ENCODE measurements at regions not wholly inside any gene's neighbourhood (a gene's known extent, or its start where the extent isn't known, plus 50 kb on each side); places are given as distances from the start of the nearest gene placed in this dataset.

GRCh38 chr17:21538615-21539014, 153.7 kb upstream of the KCNJ18 start:
- peaks cover 21% of the 10 kb centered on the region for H3K36me3 Mint-ChIP-seq
- TF ChIP-seq, protein P1, sequence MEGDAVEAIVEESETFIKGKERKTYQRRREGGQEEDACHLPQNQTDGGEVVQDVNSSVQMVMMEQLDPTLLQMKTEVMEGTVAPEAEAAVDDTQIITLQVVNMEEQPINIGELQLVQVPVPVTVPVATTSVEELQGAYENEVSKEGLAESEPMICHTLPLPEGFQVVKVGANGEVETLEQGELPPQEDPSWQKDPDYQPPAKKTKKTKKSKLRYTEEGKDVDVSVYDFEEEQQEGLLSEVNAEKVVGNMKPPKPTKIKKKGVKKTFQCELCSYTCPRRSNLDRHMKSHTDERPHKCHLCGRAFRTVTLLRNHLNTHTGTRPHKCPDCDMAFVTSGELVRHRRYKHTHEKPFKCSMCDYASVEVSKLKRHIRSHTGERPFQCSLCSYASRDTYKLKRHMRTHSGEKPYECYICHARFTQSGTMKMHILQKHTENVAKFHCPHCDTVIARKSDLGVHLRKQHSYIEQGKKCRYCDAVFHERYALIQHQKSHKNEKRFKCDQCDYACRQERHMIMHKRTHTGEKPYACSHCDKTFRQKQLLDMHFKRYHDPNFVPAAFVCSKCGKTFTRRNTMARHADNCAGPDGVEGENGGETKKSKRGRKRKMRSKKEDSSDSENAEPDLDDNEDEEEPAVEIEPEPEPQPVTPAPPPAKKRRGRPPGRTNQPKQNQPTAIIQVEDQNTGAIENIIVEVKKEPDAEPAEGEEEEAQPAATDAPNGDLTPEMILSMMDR (IDR thresholded peaks at IDR 0.05) = no peak
- no peak for TF ChIP-seq EZH2phosphoT487 (IDR thresholded peaks at IDR 0.05)
- TF ChIP-seq EZH2 (IDR thresholded peaks at IDR 0.05) = no peak
- H3K27ac ChIP-seq = no peak overlapping the region

GRCh38 chr17:21539146-21539545, 153.2 kb upstream of the KCNJ18 start:
- no peak for DNase-seq (ENCODE audit: low spot score)
- Mint-ChIP-seq H3K4me3 (no peak overlapping the region), H3K27ac (no peak overlapping the region), H3K4me1 (no peaks in the 10 kb centered on the region), H3K9me3 (peaks cover 14% of the 10 kb centered on the region), H3K27me3 (ENCODE audit: insufficient read depth, low read depth) (no peaks in the 10 kb centered on the region), H3K36me3 (peaks cover 21% of the 10 kb centered on the region)
- Histone ChIP-seq H4K20me1 (ENCODE audit: low read depth) (no peaks in the 10 kb centered on the region), H2AFZ (replicated peaks) (no peak overlapping the region), H3K79me2 (ENCODE audit: low read depth) (no peaks in the 10 kb centered on the region), H3K9ac (no peak overlapping the region), H3K27ac (no peak overlapping the region), H3F3A (ENCODE audit: low read depth) (no peaks in the 10 kb centered on the region), H3K4me2 (no peak overlapping the region), H3K27me3 (no peaks in the 10 kb centered on the region), H3K9me3 (ENCODE audit: low read depth) (no peaks in the 10 kb centered on the region), H3K36me3 (no peaks in the 10 kb centered on the region), H3K4me3 (no peak overlapping the region), H3K4me1 (no peaks in the 10 kb centered on the region)
- TF ChIP-seq, protein P1 (IDR thresholded peaks at IDR 0.05) = no peak
- TF ChIP-seq EZH2 (IDR thresholded peaks at IDR 0.05) (no peak), EZH2phosphoT487 (IDR thresholded peaks at IDR 0.05) (no peak)

More at GRCh38 chr17:21538615-21539014, 153.7 kb upstream of the KCNJ18 start:
- Mint-ChIP-seq H3K9me3 (peaks cover 14% of the 10 kb centered on the region), H3K27ac (no peak overlapping the region), H3K4me3 (no peak overlapping the region), H3K27me3 (ENCODE audit: insufficient read depth, low read depth) (no peaks in the 10 kb centered on the region), H3K4me1 (no peaks in the 10 kb centered on the region)
- DNase-seq (ENCODE audit: low spot score) = no peak
- H4K20me1 ChIP-seq (ENCODE audit: low read depth) = no peaks in the 10 kb centered on the region
- no peaks in the 10 kb centered on the region for H3K79me2 ChIP-seq (ENCODE audit: low read depth)
- H3K9me3 ChIP-seq (ENCODE audit: low read depth) = no peaks in the 10 kb centered on the region
- no peak overlapping the region for H3K9ac ChIP-seq
- no peak overlapping the region for H3K4me2 ChIP-seq
- H2AFZ ChIP-seq (replicated peaks) = no peak overlapping the region
- H3K4me3 ChIP-seq = no peak overlapping the region
- H3K27me3 ChIP-seq = no peaks in the 10 kb centered on the region
- H3F3A ChIP-seq (ENCODE audit: low read depth) = no peaks in the 10 kb centered on the region
- H3K4me1 ChIP-seq = no peaks in the 10 kb centered on the region
- no peaks in the 10 kb centered on the region for H3K36me3 ChIP-seq

GRCh38 chr17:21540502-21540901, 151.8 kb upstream of the KCNJ18 start:
- H3K4me2 ChIP-seq = no peak overlapping the region
- peaks cover 14% of the 10 kb centered on the region for H3K9me3 Mint-ChIP-seq
- no peaks in the 10 kb centered on the region for H3K36me3 ChIP-seq
- no peak overlapping the region for H3K27ac Mint-ChIP-seq
- H3K4me3 ChIP-seq = no peak overlapping the region
- H2AFZ ChIP-seq (replicated peaks) = no peak overlapping the region
- H3K4me1 Mint-ChIP-seq = no peaks in the 10 kb centered on the region
- DNase-seq (ENCODE audit: low spot score) = no peak
- H3K27me3 Mint-ChIP-seq (ENCODE audit: insufficient read depth, low read depth) = no peaks in the 10 kb centered on the region
- no peaks in the 10 kb centered on the region for H3K79me2 ChIP-seq (ENCODE audit: low read depth)
- no peaks in the 10 kb centered on the region for H3F3A ChIP-seq (ENCODE audit: low read depth)
- no peaks in the 10 kb centered on the region for H3K4me1 ChIP-seq
- H3K27ac ChIP-seq = no peak overlapping the region
- no peaks in the 10 kb centered on the region for H3K9me3 ChIP-seq (ENCODE audit: low read depth)
- H3K27me3 ChIP-seq = no peaks in the 10 kb centered on the region
- H4K20me1 ChIP-seq (ENCODE audit: low read depth) = no peaks in the 10 kb centered on the region
- TF ChIP-seq EZH2phosphoT487 (IDR thresholded peaks at IDR 0.05) = no peak
- no peak for TF ChIP-seq EZH2 (IDR thresholded peaks at IDR 0.05)
- TF ChIP-seq, protein P1 (IDR thresholded peaks at IDR 0.05) = no peak
- H3K36me3 Mint-ChIP-seq = peaks cover 14% of the 10 kb centered on the region
- no peak overlapping the region for H3K4me3 Mint-ChIP-seq
- no peak overlapping the region for H3K9ac ChIP-seq
